Memory B cell (primary cell): ENCODE measurements at regions not wholly inside any gene's neighbourhood (a gene's known extent, or its start where the extent isn't known, plus 50 kb on each side); places are given as distances from the start of the nearest gene placed in this dataset.
"Not testable (repeated sequence)": the region's sequence is repeated elsewhere in the genome, so short reads cannot be mapped to it uniquely, and the experiment has no call there.

Experiments used
- ATAC-seq: fragments of 150-1000 bp; cut with Tn5 transposase; 2 replicates; pipeline ENCODE4 v1.10.0; 2021; ENCODE audit warnings: low read depth, mild to moderate bottlenecking, moderate library complexity
- DNase-seq, 2 donors: peaks; one replicate each; pipeline ENCODE4 v3.0.0; 2022; ENCODE audit warnings: low spot score in 2 of 2
- H3K27ac Mint-ChIP-seq: one replicate; pipeline ENCODE4 v1.8.0; 2022; ENCODE audit warnings: mild to moderate bottlenecking, moderate library complexity, mixed read lengths
- H3K27me3 Mint-ChIP-seq: one replicate; pipeline ENCODE4 v1.8.0; 2022; ENCODE audit warnings: mixed read lengths
- H3K36me3 Mint-ChIP-seq: one replicate; pipeline ENCODE4 v1.8.0; 2022; ENCODE audit warnings: mild to moderate bottlenecking, mixed read lengths
- H3K4me1 Mint-ChIP-seq: one replicate; pipeline ENCODE4 v1.8.0; 2022; ENCODE audit warnings: mixed read lengths
- H3K4me3 Mint-ChIP-seq: one replicate; pipeline ENCODE4 v1.8.0; 2022; ENCODE audit warnings: mild to moderate bottlenecking, moderate library complexity, mixed read lengths
- H3K9me3 Mint-ChIP-seq: one replicate; pipeline ENCODE4 v1.8.0; 2022; ENCODE audit warnings: mixed read lengths

DNA sequence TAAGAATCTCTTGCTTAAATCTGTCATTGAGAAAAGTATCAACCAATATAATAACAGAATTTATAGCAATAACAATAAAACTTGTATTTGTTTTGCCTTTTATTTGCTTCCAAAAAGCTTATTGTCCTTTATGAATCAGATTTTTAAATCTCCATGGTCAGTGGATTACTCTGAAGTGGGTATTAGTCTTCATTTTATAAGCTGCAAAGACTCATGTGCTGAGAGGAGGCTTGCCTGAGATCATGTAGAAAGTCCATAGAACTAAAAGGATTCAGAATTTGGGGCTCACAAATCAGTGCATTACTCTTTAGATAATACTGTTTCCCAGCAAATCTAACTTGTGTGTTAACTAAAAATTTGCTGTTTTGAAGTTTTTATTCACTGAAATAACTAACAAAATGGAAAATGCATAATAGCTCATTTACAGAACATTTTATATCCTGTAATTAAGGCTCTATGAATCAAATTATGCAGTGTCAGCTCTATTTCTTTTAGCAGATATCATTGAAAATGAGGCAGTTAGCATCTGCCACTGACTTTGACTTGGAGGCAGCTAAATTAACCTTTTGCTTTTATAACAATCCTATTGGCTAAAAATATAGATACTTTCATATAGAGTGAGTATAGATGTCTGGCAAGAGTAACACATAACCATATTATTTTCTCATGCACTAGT lies 781.1 kb upstream of the CITED2 start:
- no peaks in the 10 kb centered on the region for H3K4me1 Mint-ChIP-seq
- H3K27me3 Mint-ChIP-seq, result no peaks in the 10 kb centered on the region
- H3K36me3 Mint-ChIP-seq, result no peaks in the 10 kb centered on the region
- H3K27ac Mint-ChIP-seq, result no peak overlapping the region
- no peak for ATAC-seq
- DNase-seq, result no peak
- peaks cover 3% of the 10 kb centered on the region for H3K9me3 Mint-ChIP-seq
- no peak overlapping the region for H3K4me3 Mint-ChIP-seq

- Mint-ChIP-seq H3K4me3 (no peak overlapping the region), H3K27ac (no peak overlapping the region), H3K36me3 (no peaks in the 10 kb centered on the region), H3K27me3 (no peaks in the 10 kb centered on the region), H3K4me1 (no peaks in the 10 kb centered on the region), H3K9me3 (peaks cover 3% of the 10 kb centered on the region)
- DNase-seq (no peak), ATAC-seq (no peak)
Measured at GRCh38 chr6:140153703-140154102, 779.3 kb upstream of the CITED2 start.

DNA sequence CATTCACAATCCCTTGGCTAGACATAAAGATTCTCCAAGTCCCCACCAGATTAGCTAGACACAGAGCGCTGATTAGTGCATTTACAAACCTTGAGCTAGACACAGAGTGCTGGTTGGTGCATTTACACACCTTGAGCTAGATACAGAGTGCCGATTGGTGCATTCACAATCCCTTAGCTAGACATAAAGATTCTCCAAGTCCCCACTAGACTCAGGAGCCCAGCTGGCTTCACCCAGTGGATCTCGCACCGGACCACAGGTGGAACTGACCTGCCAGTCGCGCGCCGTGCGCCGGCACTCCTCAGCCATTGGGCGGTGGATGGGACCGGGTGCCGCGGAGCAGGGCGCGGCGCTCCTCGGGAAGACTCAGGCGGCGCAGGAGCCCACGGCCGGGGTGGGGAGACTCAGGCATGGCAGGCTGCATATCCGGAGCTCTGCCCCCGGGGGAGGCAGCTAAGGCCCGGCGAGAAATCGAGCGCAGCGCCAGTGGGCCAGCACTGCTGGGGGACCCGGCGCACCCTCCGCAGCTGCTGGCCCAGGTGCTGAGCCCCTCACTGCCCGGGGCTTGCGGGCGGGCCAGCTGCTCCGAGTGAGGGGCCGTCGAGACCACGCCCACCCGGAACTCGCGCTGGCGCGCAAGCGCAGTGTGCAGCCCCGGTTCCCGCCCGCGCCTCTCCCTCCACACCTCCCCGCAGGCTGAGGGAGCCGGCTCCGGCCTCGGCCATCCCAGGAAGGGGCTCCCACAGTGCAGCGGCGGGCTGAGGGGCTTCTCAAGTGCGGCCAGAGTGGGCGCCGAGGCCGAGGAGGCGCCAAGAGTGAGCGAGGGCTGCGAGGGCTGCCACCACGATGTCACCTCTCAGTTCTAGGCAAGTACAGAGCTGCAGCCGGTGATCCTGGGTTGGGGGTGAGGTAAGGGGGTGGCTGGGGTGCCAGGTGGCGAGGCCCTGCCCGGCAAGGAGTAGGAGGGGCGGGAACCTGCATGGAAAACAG lies 773.7 kb upstream of the CITED2 start:
- DNase-seq, H3K9me3 Mint-ChIP-seq, ATAC-seq, H3K36me3 Mint-ChIP-seq, H3K27ac Mint-ChIP-seq, H3K4me3 Mint-ChIP-seq, H3K4me1 Mint-ChIP-seq, H3K27me3 Mint-ChIP-seq: not testable (repeated sequence)

GRCh38 chr6:140140891-140141290 lies 766.4 kb upstream of the CITED2 start:
- Mint-ChIP-seq H3K4me3 (no peak overlapping the region), H3K36me3 (no peaks in the 10 kb centered on the region), H3K27ac (no peak overlapping the region), H3K27me3 (peaks cover 2% of the 10 kb centered on the region), H3K9me3 (no peaks in the 10 kb centered on the region), H3K4me1 (no peaks in the 10 kb centered on the region)
- ATAC-seq (no peak), DNase-seq (no peak)

DNA sequence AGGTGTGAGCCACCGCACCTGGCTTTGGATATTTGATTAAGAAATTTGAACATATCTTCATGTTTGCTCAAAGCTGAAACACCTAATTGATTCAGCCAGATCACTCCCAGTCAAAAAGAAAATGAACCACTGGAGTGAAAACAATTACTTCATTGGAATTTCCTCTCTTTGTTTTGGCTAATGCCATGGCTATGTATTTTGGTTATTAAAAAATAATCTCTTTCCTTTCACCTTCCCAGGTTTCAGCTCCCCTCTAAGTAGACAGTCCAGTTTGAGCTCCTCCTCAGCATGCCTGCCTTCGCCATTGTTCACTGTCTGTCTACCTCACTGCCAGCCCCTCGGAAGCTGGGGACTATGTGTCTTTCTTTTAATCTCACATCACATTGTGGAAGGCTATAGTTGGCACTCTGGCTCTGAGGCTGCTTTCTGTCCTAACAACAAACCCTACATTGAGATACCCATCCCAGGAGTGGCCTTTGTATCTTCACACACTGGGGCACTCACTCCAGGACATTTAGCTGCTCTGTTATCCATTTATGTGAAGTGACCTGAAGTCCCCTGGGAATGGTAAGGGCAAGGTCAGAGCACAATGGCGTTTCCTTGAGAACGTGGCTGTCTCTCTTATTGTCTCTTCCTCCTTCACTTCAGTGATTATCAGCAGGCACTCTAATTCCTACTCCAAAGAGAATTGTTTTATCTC lies 764.0 kb upstream of the CITED2 start:
- no peak overlapping the region for H3K4me3 Mint-ChIP-seq
- H3K9me3 Mint-ChIP-seq, result peaks cover 5% of the 10 kb centered on the region
- H3K27me3 Mint-ChIP-seq, result no peaks in the 10 kb centered on the region
- no peaks in the 10 kb centered on the region for H3K4me1 Mint-ChIP-seq
- H3K36me3 Mint-ChIP-seq, result no peaks in the 10 kb centered on the region
- no peak overlapping the region for H3K27ac Mint-ChIP-seq
- DNase-seq (no peak), ATAC-seq (no peak)

- Mint-ChIP-seq H3K27me3 (no peaks in the 10 kb centered on the region), H3K36me3 (peaks cover 4% of the 10 kb centered on the region), H3K9me3 (peaks cover 11% of the 10 kb centered on the region), H3K27ac (no peak overlapping the region), H3K4me3 (no peak overlapping the region), H3K4me1 (no peaks in the 10 kb centered on the region)
- DNase-seq (no peak), ATAC-seq (no peak)
Measured at GRCh38 chr6:140134224-140134623, 759.8 kb upstream of the CITED2 start.

DNA sequence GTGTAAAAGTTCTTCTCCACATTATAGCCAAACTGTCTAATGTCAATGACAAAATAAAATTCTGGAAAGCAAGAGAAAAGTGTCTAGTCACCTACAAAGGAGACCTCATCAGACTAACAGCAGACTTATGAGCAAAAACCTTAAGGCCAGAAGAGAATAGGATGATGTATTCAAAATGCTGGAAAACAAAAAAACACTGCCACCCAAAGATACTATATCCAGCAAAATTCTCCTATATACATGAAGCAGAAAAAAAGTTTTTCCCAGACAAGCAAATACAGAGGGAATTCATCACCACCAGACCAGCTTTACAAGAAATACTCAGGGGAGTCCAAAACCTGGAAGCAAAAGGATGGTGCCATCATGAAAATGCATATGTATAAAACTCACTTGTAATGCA lies 755.6 kb upstream of the CITED2 start:
- no peak overlapping the region for H3K27ac Mint-ChIP-seq
- ATAC-seq (no peak), DNase-seq (no peak)
- H3K9me3 Mint-ChIP-seq, result peaks cover 12% of the 10 kb centered on the region
- peaks cover 3% of the 10 kb centered on the region for H3K27me3 Mint-ChIP-seq
- no peaks in the 10 kb centered on the region for H3K4me1 Mint-ChIP-seq
- H3K4me3 Mint-ChIP-seq, result no peak overlapping the region
- H3K36me3 Mint-ChIP-seq, result peaks cover 4% of the 10 kb centered on the region

DNA sequence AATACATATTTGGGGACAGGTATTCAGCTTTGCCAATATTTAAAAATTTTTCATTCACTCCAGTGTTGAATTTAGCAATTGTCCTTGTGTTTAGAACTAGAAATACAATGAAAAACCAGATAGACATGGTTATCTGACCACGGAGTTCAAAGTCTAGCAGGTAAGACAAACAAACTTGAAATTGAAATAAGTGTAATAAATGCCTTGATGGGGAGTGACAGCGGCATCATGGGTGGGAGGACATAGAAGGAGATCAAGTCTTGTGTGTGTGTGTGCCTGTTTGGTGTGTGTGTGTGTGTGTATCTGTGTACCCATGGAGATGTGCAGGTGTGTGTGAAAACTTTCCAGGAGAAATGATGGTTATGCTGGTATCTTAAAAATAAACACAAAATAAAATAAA lies 750.0 kb upstream of the CITED2 start:
- no peaks in the 10 kb centered on the region for H3K36me3 Mint-ChIP-seq
- peaks cover 6% of the 10 kb centered on the region for H3K27me3 Mint-ChIP-seq
- ATAC-seq (no peak), DNase-seq (no peak)
- peaks cover 2% of the 10 kb centered on the region for H3K9me3 Mint-ChIP-seq
- no peak overlapping the region for H3K4me3 Mint-ChIP-seq
- no peaks in the 10 kb centered on the region for H3K4me1 Mint-ChIP-seq
- no peak overlapping the region for H3K27ac Mint-ChIP-seq

- Mint-ChIP-seq H3K9me3 (no peaks in the 10 kb centered on the region), H3K4me1 (no peaks in the 10 kb centered on the region), H3K27ac (no peak overlapping the region), H3K4me3 (no peak overlapping the region), H3K36me3 (no peaks in the 10 kb centered on the region), H3K27me3 (peaks cover 3% of the 10 kb centered on the region)
- no peak for ATAC-seq
- DNase-seq, result no peak
Measured at GRCh38 chr6:140108167-140108566, 733.7 kb upstream of the CITED2 start.

GRCh38 chr6:140107216-140107615 lies 732.8 kb upstream of the CITED2 start:
- DNase-seq, result no peak
- Mint-ChIP-seq H3K4me3 (no peak overlapping the region), H3K27me3 (peaks cover 3% of the 10 kb centered on the region), H3K9me3 (no peaks in the 10 kb centered on the region), H3K4me1 (no peaks in the 10 kb centered on the region), H3K36me3 (no peaks in the 10 kb centered on the region), H3K27ac (no peak overlapping the region)
- no peak for ATAC-seq

DNA sequence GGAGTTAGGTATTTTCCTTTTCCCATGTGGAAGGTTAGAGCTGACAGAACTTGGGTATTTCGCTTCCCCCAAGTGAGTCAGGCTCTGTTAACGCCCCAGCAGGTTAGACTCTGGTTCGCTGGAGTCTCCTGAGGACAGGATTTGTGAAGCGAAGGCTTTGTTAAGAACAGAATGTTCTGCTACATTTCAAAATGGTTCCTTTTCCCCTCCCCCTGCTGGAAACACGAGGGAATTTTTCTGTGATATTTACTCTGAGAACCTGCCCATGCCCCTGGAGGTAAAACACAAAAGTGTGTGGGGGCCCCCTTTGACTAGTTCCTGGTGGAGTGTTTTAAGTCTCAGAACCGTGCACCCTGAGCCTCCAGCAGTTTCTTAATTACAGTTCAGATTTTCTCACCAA lies 731.4 kb upstream of the CITED2 start:
- ATAC-seq (no peak), DNase-seq (no peak)
- Mint-ChIP-seq H3K4me3 (no peak overlapping the region), H3K27me3 (peaks cover 3% of the 10 kb centered on the region), H3K27ac (no peak overlapping the region), H3K4me1 (no peaks in the 10 kb centered on the region), H3K36me3 (no peaks in the 10 kb centered on the region), H3K9me3 (no peaks in the 10 kb centered on the region)

DNA sequence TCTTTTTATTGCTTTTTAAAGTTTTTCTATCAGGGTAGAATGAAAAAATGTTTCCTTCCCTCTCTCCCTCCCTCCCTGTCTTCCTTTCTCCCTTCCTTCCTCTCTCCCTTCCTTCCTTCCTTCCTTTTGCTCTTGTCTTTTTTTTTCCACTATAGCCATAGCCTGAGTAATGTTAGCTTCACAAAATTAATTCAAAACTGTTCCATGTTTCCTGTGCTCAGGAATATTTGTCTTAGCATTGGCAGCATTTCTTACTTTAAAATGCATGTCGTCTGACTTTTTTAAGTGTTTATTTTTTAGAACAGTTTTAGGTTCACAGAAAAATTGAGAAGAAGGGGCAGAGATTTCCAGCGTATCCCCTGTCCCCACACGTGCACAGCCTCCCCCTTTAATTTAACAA lies 730.8 kb upstream of the CITED2 start:
- Mint-ChIP-seq H3K36me3 (no peaks in the 10 kb centered on the region), H3K27me3 (peaks cover 3% of the 10 kb centered on the region), H3K9me3 (no peaks in the 10 kb centered on the region), H3K4me1 (no peaks in the 10 kb centered on the region), H3K27ac (no peak overlapping the region), H3K4me3 (no peak overlapping the region)
- ATAC-seq, result no peak
- no peak for DNase-seq

- Mint-ChIP-seq H3K27ac (no peak overlapping the region), H3K4me1 (no peaks in the 10 kb centered on the region), H3K27me3 (peaks cover 1% of the 10 kb centered on the region), H3K36me3 (no peaks in the 10 kb centered on the region), H3K4me3 (no peak overlapping the region), H3K9me3 (no peaks in the 10 kb centered on the region)
- DNase-seq (no peak), ATAC-seq (no peak)
Measured at GRCh38 chr6:140101818-140102217, 727.4 kb upstream of the CITED2 start.

- Mint-ChIP-seq H3K27me3 (peaks cover 1% of the 10 kb centered on the region), H3K9me3 (no peaks in the 10 kb centered on the region), H3K4me1 (no peaks in the 10 kb centered on the region), H3K36me3 (no peaks in the 10 kb centered on the region), H3K4me3 (no peak overlapping the region), H3K27ac (no peak overlapping the region)
- no peak for DNase-seq
- ATAC-seq, result no peak
Measured at GRCh38 chr6:140101367-140101766, 726.9 kb upstream of the CITED2 start.
